Stimulated activated CD4-positive, alpha-beta T cell treated with anti-CD3 and anti-CD28 coated beads, TNF-alpha, amount 100 ng/mL, for 4 hours (primary cell): ENCODE measurements at regions not wholly inside any gene's neighbourhood (a gene's known extent, or its start where the extent isn't known, plus 50 kb on each side); places are given as distances from the start of the nearest gene placed in this dataset.
"Not testable (repeated sequence)": the region's sequence is repeated elsewhere in the genome, so short reads cannot be mapped to it uniquely, and the experiment has no call there.

ENCODE experiments used
- DNase-seq, 3 experiments: peaks; one replicate each; pipeline ENCODE4 v3.0.0-alpha.2; 2020; ENCODE audit warnings: low read depth in 3 of 3

- no peak for DNase-seq
Observed at GRCh38 chrX:15116900-15117299, 153.0 kb downstream of the ASB9 start.

GRCh38 chrX:15114743-15115566, 154.9 kb downstream of the ASB9 start:
- no peak for DNase-seq

- no peak for DNase-seq
Observed at GRCh38 chrX:15107367-15107988, 162.4 kb downstream of the ASB9 start.

GRCh38 chrX:15098505-15098904, 171.4 kb downstream of the ASB9 start:
- no peak for DNase-seq

- DNase-seq, result no peak
Observed at GRCh38 chrX:15087747-15088146, 182.1 kb downstream of the ASB9 start.

- DNase-seq, result no peak
Observed at GRCh38 chrX:15073313-15073712, 196.6 kb downstream of the ASB9 start.

GRCh38 chrX:15072880-15073279, 197.0 kb downstream of the ASB9 start:
- DNase-seq, result no peak

GRCh38 chrX:15072259-15072658, 197.6 kb downstream of the ASB9 start:
- DNase-seq, result no peak

- no peak for DNase-seq
Observed at GRCh38 chrX:15059474-15059873, 186.3 kb downstream of the MOSPD2 start.

- no peak for DNase-seq
Observed at GRCh38 chrX:15056044-15056443, 182.8 kb downstream of the MOSPD2 start.

- no peak for DNase-seq
Observed at GRCh38 chrX:15055146-15055930, 182.1 kb downstream of the MOSPD2 start.

GRCh38 chrX:15050395-15050794, 177.2 kb downstream of the MOSPD2 start:
- no peak for DNase-seq

- DNase-seq, result no peak
Observed at GRCh38 chrX:15043538-15043937, 170.3 kb downstream of the MOSPD2 start.

GRCh38 chrX:15033917-15034316, 160.7 kb downstream of the MOSPD2 start:
- DNase-seq, result no peak

GRCh38 chrX:15017491-15017890, 144.3 kb downstream of the MOSPD2 start:
- DNase-seq, result no peak

- DNase-seq, result no peak
Observed at GRCh38 chrX:15016051-15016450, 142.8 kb downstream of the MOSPD2 start.

- no peak for DNase-seq
Observed at GRCh38 chrX:15014281-15014680, 141.1 kb downstream of the MOSPD2 start.

- DNase-seq, result no peak
Observed at GRCh38 chrX:15013461-15013860, 140.2 kb downstream of the MOSPD2 start.

- no peak for DNase-seq
Observed at GRCh38 chrX:14997271-14997670, 124.0 kb downstream of the MOSPD2 start.

- DNase-seq, result not testable (repeated sequence)
Observed at GRCh38 chrX:14984425-14984824, 111.2 kb downstream of the MOSPD2 start.
